Liver (tissue), 8 donors: ENCODE measurements at regions not wholly inside any gene's neighbourhood (a gene's known extent, or its start where the extent isn't known, plus 50 kb on each side); places are given as distances from the start of the nearest gene placed in this dataset.

ENCODE experiments used
- DNase-seq: peaks from one replicate; pipeline ENCODE4 v3.0.0-alpha.2; 2017; ENCODE audit warnings: low spot score
- H3K27ac ChIP-seq, 2 donors: one replicate each; pipeline ENCODE4 v1.7.0; 2013; ENCODE audit warnings: inconsistent platforms in 2 of 2, low read length in 2 of 2, control low read depth in 1 of 2, low read depth in 1 of 2, mild to moderate bottlenecking in 1 of 2
- H3K27me3 ChIP-seq, 4 donors: one replicate each; pipeline versions ENCODE4 v1.6.1 to v1.7.0; 2013; ENCODE audit warnings: low read length in 3 of 4, inconsistent platforms in 1 of 4, mild to moderate bottlenecking in 1 of 4, moderate library complexity in 1 of 4; ENCODE audit not compliant: control insufficient read depth in 4 of 4, insufficient read depth in 4 of 4
- H3K36me3 ChIP-seq, 4 donors: one replicate each; pipeline versions ENCODE4 v1.6.1 to v1.7.0; 2013; ENCODE audit warnings: low read length in 3 of 4, mild to moderate bottlenecking in 3 of 4, low read depth in 1 of 4, moderate library complexity in 1 of 4; ENCODE audit not compliant: control insufficient read depth in 4 of 4, insufficient read depth in 3 of 4
- H3K4me1 ChIP-seq, 4 donors: one replicate each; pipeline versions ENCODE4 v1.6.1 to v1.7.0; 2013; ENCODE audit warnings: low read length in 3 of 4, mild to moderate bottlenecking in 3 of 4, moderate library complexity in 1 of 4; ENCODE audit not compliant: control insufficient read depth in 4 of 4, insufficient read depth in 4 of 4
- H3K4me3 ChIP-seq, 3 donors: one replicate each; pipeline versions ENCODE4 v1.6.1 to v1.7.0; 2013; ENCODE audit warnings: low read length in 3 of 3, control low read depth in 1 of 3, low read depth in 1 of 3, mild to moderate bottlenecking in 1 of 3
- H3K9ac ChIP-seq, 2 donors: one replicate each; pipeline ENCODE4 v1.7.0; 2013; ENCODE audit warnings: low read length in 2 of 2, mild to moderate bottlenecking in 2 of 2, moderate library complexity in 2 of 2, control low read depth in 1 of 2, low read depth in 1 of 2
- H3K9me3 ChIP-seq, 4 donors: one replicate each; pipeline versions ENCODE4 v1.6.1 to v1.7.0; 2013; ENCODE audit warnings: low read length in 3 of 4; ENCODE audit not compliant: control insufficient read depth in 4 of 4
- EGR1 ChIP-seq, 2 donors: IDR thresholded peaks; 2 replicates each; pipeline ENCODE4 v1.6.1; 2016 to 2018; ENCODE audit warnings: antibody characterized with exemption in 2 of 2, low read depth in 2 of 2
- FOXA1 ChIP-seq: IDR thresholded peaks from 2 replicates; pipeline ENCODE4 v1.6.1; 2016; ENCODE audit warnings: antibody characterized with exemption
- FOXA2 ChIP-seq: IDR thresholded peaks from 2 replicates; pipeline ENCODE4 v1.6.1; 2016; ENCODE audit warnings: antibody characterized with exemption
- GABPA ChIP-seq, 2 donors: IDR thresholded peaks in 1 of 2; conservative IDR thresholded peaks in 1 of 2; 2 replicates each; pipeline ENCODE4 v1.6.1; 2016; ENCODE audit warnings: antibody characterized with exemption in 2 of 2, mild to moderate bottlenecking in 1 of 2, moderate library complexity in 1 of 2
- HNF4A ChIP-seq, 2 donors: conservative IDR thresholded peaks; 2 replicates each; pipeline ENCODE4 v1.6.1; 2016; ENCODE audit warnings: antibody characterized with exemption in 2 of 2, mild to moderate bottlenecking in 2 of 2
- HNF4G ChIP-seq: IDR thresholded peaks from 2 replicates; pipeline ENCODE4 v1.6.1; 2016; ENCODE audit warnings: antibody characterized with exemption
- JUND ChIP-seq, 2 donors: IDR thresholded peaks; 2 replicates each; pipeline ENCODE4 v1.6.1; 2016; ENCODE audit warnings: antibody characterized with exemption in 2 of 2
- NR2F2 ChIP-seq: IDR thresholded peaks from 2 replicates; pipeline ENCODE4 v1.6.1; 2016; ENCODE audit warnings: antibody characterized with exemption
- RAD21 ChIP-seq, 2 donors: IDR thresholded peaks; 2 replicates each; pipeline ENCODE4 v1.6.1; 2016; ENCODE audit warnings: antibody characterized with exemption in 2 of 2, mild to moderate bottlenecking in 2 of 2
- RXRA ChIP-seq, 2 donors: IDR thresholded peaks; 2 replicates each; pipeline ENCODE4 v1.6.1; 2017 to 2018; ENCODE audit warnings: antibody characterized with exemption in 2 of 2, mild to moderate bottlenecking in 1 of 2
- SP1 ChIP-seq: IDR thresholded peaks from 2 replicates; pipeline ENCODE4 v1.6.1; 2018; ENCODE audit warnings: antibody characterized with exemption, mild to moderate bottlenecking
- TAF1 ChIP-seq: conservative IDR thresholded peaks from 2 replicates; pipeline ENCODE4 v1.6.1; 2016; ENCODE audit warnings: antibody characterized with exemption, mild to moderate bottlenecking
- YY1 ChIP-seq: IDR thresholded peaks from 2 replicates; pipeline ENCODE4 v1.6.1; 2016; ENCODE audit warnings: antibody characterized with exemption, mild to moderate bottlenecking
- WGBS: extraction: QIAGEN DNeasy Blood & Tissue Kit; methylation state at CpG from one replicate; pipeline ENCODE4 v1.1.7; 2013; 5-methylcytosine and 5-hydroxymethylcytosine counted together
- TF ChIP-seq, protein P1 (sequence below): IDR thresholded peaks from 2 replicates; pipeline ENCODE4 v1.6.1; 2016; ENCODE audit warnings: antibody characterized with exemption, mild to moderate bottlenecking
- TF ChIP-seq, protein P2 (sequence below): IDR thresholded peaks from 2 replicates; pipeline ENCODE4 v1.6.1; 2016; ENCODE audit warnings: antibody characterized with exemption
- TF ChIP-seq, protein P3 (sequence below): IDR thresholded peaks from 2 replicates; pipeline ENCODE4 v1.6.1; 2016; ENCODE audit warnings: antibody characterized with exemption
- TF ChIP-seq, protein P4 (sequence below): IDR thresholded peaks from 2 replicates; pipeline ENCODE4 v1.6.1; 2016; ENCODE audit warnings: antibody characterized with exemption
- TF ChIP-seq, protein P5 (sequence below): fragments of 150-350 bp; IDR thresholded peaks from 2 replicates; pipeline ENCODE4 v1.5.1; 2017; ENCODE audit warnings: improper control_type of control experiment, low read depth, low read length; ENCODE audit not compliant: missing input control
- donor health status: healthy.
- donor health status: healthy.
- donor health status: healthy.
- donor health status: healthy.
- donor health status: healthy.

DNA sequence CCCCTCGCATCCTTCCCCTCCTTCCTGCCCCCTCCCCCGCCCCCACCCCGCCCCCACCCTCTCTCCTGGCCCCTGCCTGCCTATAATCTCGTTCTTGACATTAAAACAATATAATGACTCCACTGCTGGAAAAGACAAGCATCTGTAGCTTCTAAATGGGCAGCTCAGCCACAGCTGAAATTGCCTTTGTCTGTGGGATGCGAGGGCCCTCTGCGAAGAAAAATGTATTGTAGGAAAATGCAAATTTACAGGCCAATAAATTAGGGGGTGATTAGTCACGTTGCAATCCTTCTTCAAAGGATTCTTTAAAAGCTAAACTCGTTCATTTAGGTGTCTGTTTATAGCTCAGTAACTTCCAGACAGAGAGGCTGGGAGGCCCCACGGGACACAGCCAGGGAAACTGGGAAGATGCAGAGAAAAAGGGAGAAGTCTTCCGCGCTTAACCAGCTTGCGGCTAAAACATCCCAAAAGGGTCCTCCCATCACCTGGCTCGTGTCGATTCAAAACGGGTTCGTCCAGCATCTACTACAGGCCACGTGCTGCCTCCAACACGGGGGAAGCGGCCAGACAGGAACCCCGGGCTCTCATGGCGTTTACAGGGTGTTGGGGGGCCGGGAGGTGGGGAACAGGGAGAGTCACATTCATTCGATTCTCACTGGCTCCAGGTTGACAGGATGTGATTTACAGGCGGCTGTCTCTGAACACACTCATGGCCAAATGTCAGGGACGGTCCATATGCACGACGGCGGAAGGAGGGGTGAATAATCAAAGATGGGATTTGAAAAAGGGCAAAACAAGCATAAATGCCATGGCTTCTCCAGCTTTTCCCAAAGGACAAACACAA lies 100.5 kb upstream of the ZBTB40 start:
- DNase-seq: no peak
- peaks cover 2 to 25% (median 24%) of the 10 kb centered on the region in 4 donors for H3K4me1 ChIP-seq
- H3K27me3 ChIP-seq: peaks cover 0 to 6% (median 3%) of the 10 kb centered on the region in 4 donors

DNA sequence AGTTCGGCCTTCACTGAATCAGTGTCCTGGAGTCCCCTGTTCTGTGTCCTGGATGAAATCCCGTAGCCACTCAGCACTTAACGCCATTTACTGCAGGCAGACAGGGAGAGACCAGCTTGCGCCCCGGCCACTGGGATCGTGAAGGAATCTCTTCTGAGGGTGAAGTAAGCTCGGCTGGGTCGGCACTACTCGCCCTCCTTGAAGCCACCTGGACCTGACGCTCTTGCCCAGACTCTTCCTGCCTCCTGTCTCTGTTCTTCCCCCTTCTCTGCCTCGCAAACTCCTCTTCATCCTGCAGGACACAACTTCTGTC lies 99.9 kb upstream of the ZBTB40 start:
- Histone ChIP-seq H3K4me1 (peaks cover 2 to 25% (median 24%) of the 10 kb centered on the region in 4 donors), H3K27ac (no peak overlapping the region), H3K9me3 (no peaks in the 10 kb centered on the region), H3K36me3 (no peaks in the 10 kb centered on the region), H3K9ac (no peak overlapping the region), H3K4me3 (no peak overlapping the region), H3K27me3 (peaks cover 0 to 6% (median 3%) of the 10 kb centered on the region in 4 donors)
- DNase-seq: no peak
- WGBS: 53% methylated on average over 11 of the region's 11 CpGs
- TF ChIP-seq, protein P1, sequence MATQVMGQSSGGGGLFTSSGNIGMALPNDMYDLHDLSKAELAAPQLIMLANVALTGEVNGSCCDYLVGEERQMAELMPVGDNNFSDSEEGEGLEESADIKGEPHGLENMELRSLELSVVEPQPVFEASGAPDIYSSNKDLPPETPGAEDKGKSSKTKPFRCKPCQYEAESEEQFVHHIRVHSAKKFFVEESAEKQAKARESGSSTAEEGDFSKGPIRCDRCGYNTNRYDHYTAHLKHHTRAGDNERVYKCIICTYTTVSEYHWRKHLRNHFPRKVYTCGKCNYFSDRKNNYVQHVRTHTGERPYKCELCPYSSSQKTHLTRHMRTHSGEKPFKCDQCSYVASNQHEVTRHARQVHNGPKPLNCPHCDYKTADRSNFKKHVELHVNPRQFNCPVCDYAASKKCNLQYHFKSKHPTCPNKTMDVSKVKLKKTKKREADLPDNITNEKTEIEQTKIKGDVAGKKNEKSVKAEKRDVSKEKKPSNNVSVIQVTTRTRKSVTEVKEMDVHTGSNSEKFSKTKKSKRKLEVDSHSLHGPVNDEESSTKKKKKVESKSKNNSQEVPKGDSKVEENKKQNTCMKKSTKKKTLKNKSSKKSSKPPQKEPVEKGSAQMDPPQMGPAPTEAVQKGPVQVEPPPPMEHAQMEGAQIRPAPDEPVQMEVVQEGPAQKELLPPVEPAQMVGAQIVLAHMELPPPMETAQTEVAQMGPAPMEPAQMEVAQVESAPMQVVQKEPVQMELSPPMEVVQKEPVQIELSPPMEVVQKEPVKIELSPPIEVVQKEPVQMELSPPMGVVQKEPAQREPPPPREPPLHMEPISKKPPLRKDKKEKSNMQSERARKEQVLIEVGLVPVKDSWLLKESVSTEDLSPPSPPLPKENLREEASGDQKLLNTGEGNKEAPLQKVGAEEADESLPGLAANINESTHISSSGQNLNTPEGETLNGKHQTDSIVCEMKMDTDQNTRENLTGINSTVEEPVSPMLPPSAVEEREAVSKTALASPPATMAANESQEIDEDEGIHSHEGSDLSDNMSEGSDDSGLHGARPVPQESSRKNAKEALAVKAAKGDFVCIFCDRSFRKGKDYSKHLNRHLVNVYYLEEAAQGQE: no peak
- TF ChIP-seq TAF1: no peak
- no peak for TF ChIP-seq EGR1 (IDR thresholded peaks at IDR 0.05; ENCODE audit: low read depth in 2 of 2)
- TF ChIP-seq, protein P2, sequence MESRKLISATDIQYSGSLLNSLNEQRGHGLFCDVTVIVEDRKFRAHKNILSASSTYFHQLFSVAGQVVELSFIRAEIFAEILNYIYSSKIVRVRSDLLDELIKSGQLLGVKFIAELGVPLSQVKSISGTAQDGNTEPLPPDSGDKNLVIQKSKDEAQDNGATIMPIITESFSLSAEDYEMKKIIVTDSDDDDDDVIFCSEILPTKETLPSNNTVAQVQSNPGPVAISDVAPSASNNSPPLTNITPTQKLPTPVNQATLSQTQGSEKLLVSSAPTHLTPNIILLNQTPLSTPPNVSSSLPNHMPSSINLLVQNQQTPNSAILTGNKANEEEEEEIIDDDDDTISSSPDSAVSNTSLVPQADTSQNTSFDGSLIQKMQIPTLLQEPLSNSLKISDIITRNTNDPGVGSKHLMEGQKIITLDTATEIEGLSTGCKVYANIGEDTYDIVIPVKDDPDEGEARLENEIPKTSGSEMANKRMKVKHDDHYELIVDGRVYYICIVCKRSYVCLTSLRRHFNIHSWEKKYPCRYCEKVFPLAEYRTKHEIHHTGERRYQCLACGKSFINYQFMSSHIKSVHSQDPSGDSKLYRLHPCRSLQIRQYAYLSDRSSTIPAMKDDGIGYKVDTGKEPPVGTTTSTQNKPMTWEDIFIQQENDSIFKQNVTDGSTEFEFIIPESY: no peak
- TF ChIP-seq, protein P3, sequence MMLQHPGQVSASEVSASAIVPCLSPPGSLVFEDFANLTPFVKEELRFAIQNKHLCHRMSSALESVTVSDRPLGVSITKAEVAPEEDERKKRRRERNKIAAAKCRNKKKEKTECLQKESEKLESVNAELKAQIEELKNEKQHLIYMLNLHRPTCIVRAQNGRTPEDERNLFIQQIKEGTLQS: no peak
- no peak for TF ChIP-seq FOXA1
- TF ChIP-seq, protein P4, sequence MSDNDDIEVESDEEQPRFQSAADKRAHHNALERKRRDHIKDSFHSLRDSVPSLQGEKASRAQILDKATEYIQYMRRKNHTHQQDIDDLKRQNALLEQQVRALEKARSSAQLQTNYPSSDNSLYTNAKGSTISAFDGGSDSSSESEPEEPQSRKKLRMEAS: no peak
- TF ChIP-seq HNF4A (conservative IDR thresholded peaks at IDR 0.05): no peak
- no peak for TF ChIP-seq GABPA (IDR thresholded peaks at IDR 0.05 in 1 of 2, conservative IDR thresholded peaks at IDR 0.05 in 1 of 2)
- TF ChIP-seq YY1: no peak
- no peak for TF ChIP-seq HNF4G
- TF ChIP-seq RXRA (IDR thresholded peaks at IDR 0.05): no peak
- TF ChIP-seq RAD21 (IDR thresholded peaks at IDR 0.05): no peak
- no peak for TF ChIP-seq FOXA2
- TF ChIP-seq, protein P5, sequence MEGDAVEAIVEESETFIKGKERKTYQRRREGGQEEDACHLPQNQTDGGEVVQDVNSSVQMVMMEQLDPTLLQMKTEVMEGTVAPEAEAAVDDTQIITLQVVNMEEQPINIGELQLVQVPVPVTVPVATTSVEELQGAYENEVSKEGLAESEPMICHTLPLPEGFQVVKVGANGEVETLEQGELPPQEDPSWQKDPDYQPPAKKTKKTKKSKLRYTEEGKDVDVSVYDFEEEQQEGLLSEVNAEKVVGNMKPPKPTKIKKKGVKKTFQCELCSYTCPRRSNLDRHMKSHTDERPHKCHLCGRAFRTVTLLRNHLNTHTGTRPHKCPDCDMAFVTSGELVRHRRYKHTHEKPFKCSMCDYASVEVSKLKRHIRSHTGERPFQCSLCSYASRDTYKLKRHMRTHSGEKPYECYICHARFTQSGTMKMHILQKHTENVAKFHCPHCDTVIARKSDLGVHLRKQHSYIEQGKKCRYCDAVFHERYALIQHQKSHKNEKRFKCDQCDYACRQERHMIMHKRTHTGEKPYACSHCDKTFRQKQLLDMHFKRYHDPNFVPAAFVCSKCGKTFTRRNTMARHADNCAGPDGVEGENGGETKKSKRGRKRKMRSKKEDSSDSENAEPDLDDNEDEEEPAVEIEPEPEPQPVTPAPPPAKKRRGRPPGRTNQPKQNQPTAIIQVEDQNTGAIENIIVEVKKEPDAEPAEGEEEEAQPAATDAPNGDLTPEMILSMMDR: no peak
- no peak for TF ChIP-seq JUND (IDR thresholded peaks at IDR 0.05)
- TF ChIP-seq SP1: no peak
- no peak for TF ChIP-seq NR2F2

More for the DNA sequence above, 100.5 kb upstream of the ZBTB40 start:
- no peak overlapping the region for H3K9ac ChIP-seq
- H3K4me3 ChIP-seq: no peak overlapping the region
- H3K9me3 ChIP-seq: no peaks in the 10 kb centered on the region
- no peak overlapping the region for H3K27ac ChIP-seq
- TF ChIP-seq TAF1: no peak
- TF ChIP-seq, protein P5: no peak
- no peaks in the 10 kb centered on the region for H3K36me3 ChIP-seq
- 47% methylated on average over 28 of the region's 28 CpGs for WGBS
